ENCODE measurements at regions not wholly inside any gene's neighbourhood (a gene's known extent, or its start where the extent isn't known, plus 50 kb on each side); places are given as distances from the start of the nearest gene placed in this dataset.
"Not testable (repeated sequence)": the region's sequence is repeated elsewhere in the genome, so short reads cannot be mapped to it uniquely, and the experiment has no call there.

DNA sequence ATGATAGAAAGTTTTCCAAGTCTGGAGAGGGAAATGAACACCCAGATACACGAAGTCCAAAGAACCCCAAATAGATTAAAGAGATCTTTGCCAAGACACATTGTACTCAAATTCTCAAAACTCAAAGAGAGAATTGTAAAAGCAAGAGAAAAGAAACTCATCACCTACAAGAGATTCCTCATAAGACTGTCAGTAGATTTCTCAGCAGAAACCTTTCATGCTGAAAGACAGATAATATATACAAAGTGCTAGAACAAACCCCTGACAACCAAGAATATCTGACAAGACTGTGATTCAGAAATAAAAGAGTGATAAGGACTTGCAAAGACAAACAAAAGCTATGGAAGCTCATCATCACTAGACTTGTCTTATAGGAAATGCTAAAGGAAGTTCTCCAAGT lies 326.7 kb upstream of the ZNF608 start:
- intact Hi-C loops (cut with micrococcal nuclease) = no loop called here

DNA sequence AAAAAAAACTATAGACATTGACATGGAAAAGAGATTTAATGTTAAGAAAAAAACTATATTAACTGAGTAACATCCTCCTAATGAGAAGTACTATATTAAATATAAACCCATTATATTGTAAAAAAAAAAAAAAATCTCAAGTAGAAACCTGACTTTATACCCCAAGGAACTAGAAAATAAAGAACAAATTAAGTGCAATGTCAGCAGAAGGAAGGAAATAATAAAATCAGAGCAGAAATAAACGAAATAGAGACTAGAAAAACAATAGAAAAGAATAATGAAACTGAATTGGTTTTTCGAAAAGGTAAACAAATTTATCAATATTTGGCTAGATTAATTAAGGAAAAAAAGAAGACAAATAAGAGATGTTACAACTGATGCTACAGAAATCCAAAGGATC lies 329.1 kb upstream of the ZNF608 start:
- intact Hi-C loops (cut with micrococcal nuclease) = no loop called here

DNA sequence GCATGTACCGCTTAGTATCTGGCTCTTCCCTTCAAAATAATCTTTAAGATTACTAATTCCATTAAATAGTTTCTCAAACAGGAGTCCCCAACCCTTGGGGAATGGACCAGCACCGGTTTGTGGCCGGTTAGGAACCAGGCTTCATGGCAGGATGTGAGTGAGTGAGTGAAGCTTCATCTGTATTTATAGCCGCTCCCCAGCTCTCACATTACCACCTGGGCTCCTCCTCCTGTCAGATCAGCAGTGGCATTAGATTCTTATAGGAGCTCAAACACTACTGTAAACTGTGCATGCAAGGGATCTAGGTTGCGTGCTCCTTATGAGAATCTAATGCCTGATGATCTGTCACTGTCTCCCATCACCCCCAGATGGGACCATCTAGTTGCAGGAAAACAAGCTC lies 332.6 kb upstream of the ZNF608 start:
- intact Hi-C loops (cut with micrococcal nuclease) = not testable (repeated sequence)

DNA sequence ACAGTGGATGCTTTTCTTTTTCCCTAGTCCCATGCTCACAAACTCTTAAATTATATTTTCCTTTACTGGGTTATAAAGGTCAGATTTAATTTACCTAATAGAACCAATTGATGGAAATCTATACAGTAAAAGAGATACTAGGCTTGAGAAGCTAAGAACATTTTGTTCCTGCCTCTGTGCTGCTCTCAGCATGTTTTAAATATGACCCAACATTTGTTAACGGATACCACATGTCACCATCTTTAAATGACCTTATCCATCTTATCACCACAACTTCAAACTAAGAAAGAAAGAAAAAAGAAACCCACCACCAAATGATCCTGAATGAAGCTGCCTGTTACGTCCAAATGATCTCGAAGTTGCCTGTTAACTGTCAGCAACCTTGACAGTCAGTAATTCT lies 334.7 kb upstream of the ZNF608 start:
- intact Hi-C loops (cut with micrococcal nuclease) = no loop called here

DNA sequence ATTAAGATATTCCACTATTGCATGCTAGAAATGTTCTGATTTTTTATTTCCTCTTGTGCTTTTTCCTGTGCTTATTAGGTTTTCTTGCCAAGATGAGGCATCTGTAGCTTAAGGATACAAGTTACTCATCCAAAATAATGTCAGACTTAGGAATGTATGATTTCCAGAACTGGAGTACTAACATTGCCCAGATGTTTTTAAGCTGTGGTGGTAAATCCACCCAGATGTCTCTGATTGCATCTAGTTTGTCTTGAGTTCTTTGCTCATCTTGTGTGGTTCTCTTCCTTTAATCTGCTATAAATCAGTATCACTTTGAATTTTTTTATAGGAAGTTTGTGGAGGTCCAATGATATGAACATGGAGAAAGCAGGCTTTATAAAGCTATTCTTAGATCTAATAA lies 337.5 kb upstream of the ZNF608 start:
- intact Hi-C loops (cut with micrococcal nuclease) = no loop called here

DNA sequence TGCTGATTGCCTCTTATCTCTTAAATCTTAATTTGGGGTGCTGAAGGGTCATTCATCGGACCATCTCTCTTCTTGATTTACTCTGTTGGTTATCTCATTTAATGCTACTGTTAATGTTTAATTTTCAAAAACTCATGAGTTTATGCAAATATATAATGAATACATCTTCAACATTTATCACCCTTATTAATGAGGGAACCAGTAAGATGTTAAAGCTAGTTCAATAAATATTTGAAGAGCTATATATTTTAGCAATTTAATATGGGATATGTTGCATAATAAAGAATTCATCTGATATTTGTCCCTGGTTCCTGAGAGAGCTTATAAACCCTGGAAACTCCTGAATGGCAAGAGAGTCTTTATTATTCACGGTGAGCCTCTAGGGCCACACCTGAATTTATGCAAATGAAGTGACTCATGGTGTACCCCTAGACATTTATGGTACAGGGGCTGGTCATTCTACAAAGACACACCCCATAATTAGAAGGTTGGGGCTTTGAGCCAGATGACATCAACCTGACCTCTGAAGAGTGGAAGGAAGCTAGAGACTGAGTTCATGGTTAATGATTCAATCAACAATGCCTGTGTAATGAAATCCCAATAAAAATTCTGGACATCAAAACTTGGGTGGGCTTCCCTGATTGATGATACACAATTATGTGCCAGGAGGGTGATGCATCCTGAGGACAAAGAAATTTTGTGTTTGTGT lies 339.5 kb upstream of the ZNF608 start:
- intact Hi-C loops (cut with micrococcal nuclease) = no loop called here

DNA sequence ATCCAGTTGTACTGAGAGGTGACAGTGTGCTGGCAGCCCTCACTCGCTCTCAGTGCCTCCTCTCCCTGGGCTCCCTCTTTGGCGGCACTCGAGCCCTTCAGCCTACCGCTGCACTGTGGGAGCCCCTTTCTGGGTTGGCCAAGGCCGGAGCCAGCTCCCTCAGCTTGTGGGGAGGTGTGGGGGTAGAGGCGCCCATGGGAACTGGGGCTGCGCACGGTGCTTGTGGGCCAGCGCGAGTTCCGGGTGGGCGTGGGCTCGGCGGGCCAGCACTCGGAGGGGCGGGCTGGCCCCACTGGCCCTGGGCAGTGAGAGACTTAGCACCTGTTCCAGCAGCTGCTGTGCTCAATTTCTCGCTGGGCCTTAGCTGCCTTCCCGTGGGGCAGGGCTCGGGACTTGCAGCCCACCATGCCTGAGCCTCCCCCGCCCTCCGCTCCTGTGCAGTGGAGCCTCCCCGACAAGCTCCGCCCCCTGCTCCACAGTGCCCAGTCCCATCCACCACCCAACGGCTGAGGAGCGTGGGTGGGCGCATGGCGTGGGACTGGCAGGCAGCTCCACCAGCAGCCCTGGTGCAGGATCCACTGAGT lies 342.2 kb upstream of the ZNF608 start:
- intact Hi-C loops (cut with micrococcal nuclease) = no loop called here

DNA sequence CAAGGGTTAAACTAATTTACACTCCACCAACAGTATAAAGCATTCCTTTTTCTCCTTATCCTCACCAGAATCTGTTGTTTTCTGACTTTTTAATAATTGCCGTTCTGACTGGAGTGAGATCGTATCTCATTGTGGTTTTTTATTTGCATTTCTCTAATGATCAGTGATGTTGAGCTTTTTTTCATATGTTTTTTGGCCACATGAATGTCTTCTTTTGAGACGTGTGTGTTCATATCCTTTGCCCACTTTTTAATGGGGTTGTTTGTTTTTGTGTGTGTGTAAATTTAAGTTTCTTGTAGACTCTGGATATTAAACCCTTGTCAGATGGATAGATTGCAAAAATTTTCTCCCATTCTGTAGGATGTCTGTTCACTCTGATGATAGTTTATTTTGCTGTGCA lies 345.7 kb upstream of the ZNF608 start:
- intact Hi-C loops (cut with micrococcal nuclease) = not testable (repeated sequence)

DNA sequence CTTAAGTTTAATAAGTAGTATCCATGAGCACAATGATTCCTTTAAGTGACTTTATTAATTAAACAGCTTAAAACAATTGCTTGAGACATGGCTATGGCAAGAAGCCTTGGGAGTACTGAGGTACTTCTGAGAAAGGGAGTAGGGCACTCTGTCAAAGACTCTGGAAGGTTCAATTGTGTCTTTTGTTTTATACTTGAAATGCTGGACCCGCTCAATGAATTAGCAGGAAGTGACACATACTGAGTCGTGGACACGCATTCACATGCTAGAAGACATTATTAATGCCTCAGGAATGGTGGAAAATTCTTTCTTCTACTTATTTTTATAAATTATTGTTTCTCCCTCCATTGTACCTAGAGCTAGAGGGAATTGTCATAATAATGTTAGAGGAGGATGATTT lies 347.3 kb upstream of the ZNF608 start:
- intact Hi-C loops (cut with micrococcal nuclease) = no loop called here

DNA sequence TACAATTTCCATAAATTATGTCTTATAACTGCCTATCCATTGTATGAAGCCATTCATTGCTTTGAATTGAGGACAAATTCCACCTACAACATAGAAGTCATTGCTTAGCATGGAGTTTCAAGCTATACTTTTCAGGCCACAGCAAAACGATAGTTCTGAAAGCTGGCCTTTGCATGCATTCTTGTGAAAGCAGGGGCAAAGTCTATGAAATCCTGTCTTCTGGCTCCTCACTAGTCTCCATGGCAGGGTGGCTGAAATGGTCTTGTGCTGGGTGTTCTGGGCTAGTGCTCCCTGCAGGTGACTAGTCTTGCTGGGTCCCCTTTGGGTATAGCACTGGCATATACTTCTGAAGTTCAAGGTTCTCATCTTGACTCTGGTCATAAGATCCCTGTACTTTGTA lies 353.9 kb upstream of the ZNF608 start:
- intact Hi-C loops (cut with micrococcal nuclease) = no loop called here

DNA sequence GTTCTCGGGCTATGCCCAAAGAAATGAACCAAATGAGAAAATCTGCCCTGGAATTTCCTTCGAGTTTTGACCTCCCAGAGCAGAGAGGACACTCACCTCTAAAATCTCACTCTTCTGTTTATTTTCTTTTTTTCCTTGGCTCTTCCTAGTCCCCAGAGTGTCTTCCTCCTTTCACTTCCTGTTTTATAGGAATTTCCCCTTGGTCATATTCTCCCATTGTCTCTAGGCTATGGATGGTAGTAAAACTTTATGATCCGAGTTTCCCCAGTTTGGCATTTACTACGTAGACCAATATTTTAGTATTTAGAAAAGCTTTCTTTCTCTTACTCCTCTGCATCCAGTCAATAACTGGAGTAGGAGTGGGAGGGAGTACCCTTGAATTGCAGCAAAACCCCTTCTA lies 354.5 kb upstream of the ZNF608 start:
- intact Hi-C loops (cut with micrococcal nuclease) = no loop called here

DNA sequence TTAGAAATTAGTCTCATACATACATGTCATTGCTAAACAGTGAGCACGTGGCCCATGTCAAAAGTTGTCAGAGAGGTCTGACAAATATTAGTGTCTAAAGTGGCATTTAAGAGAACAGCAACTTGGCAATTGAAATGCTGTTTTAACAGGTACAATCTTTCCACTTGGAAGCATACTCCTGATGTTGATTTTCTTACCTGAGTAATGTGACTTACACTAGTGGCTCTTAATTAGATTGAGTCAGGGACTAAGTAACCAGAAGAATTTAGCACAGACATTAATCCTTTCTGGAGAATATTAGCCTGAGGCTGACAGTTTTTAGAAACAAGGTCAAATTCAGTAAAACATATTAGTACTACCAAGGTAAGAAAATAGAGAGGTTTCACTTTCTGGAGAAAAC lies 357.0 kb upstream of the ZNF608 start:
- intact Hi-C loops (cut with micrococcal nuclease) = no loop called here

DNA sequence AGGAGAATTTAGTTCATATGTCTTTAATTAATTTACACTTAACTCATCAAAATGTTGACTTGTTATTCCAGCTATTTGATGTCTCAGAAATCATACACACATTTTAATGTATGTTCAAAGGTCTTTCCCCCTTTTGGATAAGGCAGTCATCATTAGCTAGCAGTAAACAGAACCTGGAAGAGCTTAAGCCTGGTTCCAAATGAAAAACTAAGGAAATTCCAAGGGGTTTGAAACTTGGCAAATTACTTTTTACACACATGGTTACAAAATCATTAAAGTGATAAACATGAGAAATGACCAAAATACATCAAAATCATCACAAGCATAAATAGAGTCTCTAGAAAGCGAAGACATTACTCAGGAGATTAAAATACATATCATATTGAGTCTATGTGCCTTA lies 359.8 kb upstream of the ZNF608 start:
- intact Hi-C loops (cut with micrococcal nuclease) = no loop called here

DNA sequence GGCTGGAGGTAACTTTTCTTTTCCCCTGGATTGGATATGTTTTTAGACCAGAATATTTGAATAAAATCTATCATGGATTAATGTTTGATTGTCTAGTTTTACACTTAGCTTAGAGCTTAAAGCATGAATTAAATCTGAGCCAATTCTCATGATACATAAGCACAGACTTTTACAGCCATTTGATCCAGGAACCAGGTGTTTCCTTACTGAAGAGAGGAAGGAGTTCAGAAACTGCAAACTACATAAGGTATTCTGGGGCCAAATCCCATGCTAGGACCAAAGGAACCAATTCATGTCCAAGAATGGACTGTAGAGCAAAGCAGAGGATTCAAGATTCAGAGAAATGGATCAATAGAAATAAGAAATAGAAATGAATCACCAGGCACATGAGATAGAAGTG lies 360.4 kb upstream of the ZNF608 start:
- intact Hi-C loops (cut with micrococcal nuclease) = no loop called here

DNA sequence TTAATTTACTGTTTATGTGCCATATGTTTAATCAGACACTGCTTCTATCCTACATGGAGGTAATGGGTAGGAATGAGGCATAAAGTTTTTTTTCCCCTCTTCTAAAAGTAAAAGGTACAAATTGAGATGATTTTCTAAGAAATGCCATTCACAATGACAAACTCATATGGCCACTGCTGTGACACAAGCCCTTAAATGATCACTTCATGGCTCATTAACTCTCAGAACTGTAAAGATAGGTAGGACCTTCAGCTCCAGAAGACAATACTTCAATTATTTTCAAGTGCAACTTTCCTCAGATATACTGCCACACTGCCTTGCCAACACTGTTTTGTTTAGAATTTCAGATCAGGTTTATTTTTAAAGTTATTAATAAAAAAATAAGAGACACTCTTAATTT lies 362.9 kb upstream of the ZNF608 start:
- intact Hi-C loops (cut with micrococcal nuclease) = no loop called here

DNA sequence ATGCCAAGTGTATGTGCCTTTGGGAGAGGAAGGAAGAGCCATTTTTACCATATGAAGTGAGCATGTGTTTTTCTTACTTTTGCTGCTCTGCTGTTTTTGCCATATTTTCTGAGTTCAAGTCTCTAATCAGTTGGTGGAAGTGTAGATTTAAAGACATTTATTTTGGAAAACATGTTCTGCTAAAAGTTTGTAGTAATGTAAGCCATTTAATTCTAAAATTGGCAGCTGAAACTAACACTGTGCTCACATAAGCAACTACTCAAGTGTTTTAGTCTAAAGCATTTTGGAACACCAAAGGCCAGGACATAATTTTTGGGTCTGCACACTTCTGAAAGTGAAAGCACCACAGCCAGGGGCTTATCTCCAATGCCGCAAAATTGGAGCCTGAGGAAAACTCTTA lies 363.4 kb upstream of the ZNF608 start:
- intact Hi-C loops (cut with micrococcal nuclease) = no loop called here

DNA sequence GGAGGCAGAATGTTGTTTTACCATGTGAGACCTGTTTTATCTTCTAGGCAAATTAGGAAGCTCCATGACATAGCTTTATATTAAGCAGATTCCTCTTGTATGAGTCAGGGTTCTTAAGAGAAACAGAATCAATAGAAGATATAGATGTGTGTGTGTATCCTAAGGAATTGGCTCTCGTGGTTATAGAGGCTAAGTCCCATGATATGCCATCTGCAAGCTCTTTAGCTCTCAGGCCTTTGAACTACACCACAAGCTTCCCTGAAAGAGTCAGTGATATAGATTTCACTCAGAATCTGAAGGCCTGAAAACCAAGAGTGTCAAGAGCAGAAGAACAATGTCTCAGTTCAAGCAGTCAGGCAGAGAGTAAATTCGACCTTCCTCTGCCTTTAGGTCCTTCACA lies 365.8 kb upstream of the ZNF608 start:
- intact Hi-C loops (cut with micrococcal nuclease) = no loop called here

DNA sequence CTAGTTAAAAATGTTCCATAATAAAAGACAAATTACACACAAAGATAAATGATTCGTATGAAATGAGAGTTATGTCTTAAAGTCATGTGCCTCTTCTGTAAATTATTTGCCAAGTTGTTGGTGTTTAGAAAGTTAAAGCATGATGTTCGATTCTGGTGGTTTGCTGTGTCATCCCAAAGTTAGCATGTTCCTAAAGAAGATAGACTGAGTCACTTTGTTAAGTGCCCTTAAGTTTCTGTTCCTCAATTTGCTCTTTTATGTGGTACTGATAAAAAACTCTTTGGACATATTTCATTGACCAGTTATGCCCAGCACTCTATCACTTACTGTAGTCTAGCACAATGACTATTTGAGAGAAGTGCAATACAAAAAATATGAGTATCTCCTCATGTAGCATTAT lies 366.9 kb upstream of the ZNF608 start:
- intact Hi-C loops (cut with micrococcal nuclease) = no loop called here

DNA sequence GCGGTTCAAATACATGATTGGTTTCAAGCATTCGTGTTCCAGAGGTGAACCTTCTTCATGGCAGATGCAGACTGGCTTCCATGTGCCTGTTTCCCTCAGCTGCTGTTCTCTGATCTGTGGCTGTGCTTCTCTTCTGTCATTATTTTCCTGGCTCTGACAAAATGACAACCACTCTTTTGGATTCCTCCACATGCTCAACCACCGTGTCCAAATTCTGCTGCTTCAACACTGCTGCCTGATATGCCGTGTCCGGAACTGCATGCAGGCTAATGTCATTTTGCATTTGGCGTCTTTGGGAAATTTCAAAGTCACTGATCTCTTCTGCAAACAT lies 368.7 kb upstream of the ZNF608 start:
- intact Hi-C loops (cut with micrococcal nuclease) = no loop called here

DNA sequence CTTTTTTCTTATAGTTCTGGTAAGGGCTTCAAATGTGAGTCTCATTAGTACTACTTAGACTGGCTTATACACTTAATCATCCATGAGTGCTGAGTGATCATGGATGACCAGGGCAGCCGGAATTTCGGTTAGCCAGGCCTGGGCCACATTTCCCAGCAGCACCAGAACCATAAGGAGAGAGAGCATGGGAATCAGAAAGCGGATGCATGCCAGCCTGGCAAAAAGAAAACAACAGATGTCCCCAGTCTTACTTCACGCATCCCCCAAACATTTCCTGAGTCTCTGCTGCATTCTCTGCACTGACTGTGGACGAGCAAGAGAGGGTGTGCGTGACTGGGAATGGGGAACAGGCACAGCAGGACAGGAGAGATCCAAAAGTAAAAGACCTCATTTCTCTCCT lies 371.1 kb upstream of the ZNF608 start:
- intact Hi-C loops (cut with micrococcal nuclease) = no loop called here

DNA sequence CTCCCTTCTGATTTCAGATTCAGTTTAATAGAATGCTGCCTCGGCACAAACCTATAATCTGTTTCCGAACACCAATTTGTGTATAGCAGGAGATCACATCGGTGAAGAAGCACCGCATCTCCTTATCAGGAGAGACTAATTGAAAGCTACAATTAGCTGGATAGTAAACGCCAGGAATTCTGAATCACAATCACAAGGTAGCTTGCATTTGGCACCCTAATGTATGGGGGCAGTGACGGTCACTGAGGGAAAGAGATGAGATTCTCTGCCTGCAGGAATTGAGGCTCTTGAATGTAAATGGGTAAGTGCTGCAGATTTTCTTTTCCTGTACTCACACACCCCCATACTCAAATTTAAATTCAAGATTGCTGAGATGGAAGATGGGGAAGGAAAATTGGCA lies 373.6 kb upstream of the ZNF608 start:
- intact Hi-C loops (cut with micrococcal nuclease) = no loop called here

DNA sequence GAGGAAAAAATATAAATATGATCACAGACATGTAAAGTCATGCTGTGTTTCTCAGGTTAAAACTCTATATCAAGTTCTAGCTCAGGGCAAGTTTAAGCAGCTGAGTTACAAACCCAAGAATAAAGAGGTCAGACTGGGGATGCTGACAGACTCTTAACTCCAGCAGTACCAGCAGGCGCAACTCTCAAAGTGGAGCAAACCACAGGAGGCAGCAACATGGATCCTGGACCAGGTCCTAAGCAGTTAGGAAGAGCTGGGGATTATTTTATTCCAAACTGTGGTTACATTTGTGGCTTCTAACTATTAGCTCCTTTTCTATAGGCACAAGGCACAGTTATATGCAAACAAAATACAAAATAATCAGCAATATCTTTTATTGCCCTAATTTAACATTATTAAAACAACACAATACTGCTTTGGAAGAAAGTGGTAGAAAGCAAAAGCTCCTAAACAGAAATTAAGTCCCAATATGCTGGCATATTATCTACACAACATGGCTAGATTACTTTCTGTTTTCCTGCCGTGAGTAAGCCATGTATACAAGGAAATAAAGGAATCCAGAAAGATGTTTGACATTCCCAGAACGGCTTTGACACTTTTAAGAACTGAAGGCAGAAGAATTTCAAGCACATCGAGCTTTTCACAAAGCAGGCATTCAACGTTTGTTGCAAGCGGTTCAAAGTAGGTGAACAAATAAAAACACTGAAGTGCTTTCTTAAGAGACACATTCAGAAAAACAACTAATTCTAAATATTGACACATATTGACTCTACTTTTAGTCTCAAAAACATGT lies 378.8 kb upstream of the ZNF608 start:
- intact Hi-C loops (cut with micrococcal nuclease) = no loop called here

DNA sequence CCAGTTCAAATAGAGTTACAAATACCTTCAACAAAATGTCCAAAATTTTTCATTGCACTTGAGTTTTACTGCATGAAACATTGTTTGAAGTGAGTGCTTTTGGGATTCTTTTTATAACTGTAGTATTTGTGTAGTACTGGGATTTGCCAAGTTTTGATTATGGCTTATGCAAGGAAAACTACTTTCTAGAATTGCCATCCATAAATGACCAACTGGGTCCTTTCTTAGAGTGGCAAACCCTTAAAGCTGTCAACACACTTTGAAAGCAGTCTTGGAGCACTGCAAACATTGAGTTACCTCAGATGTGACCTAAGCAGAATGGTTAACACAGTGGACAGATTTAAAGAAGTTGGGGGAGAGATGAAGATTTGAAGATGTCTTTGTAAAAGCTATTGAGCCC lies 379.6 kb upstream of the ZNF608 start:
- intact Hi-C loops (cut with micrococcal nuclease) = no loop called here
